HG03457 (cell line): ENCODE measurements at regions not wholly inside any gene's neighbourhood (a gene's known extent, or its start where the extent isn't known, plus 50 kb on each side); places are given as distances from the start of the nearest gene placed in this dataset.

Experiments
- ATAC-seq: cut with Tn5 transposase; IDR thresholded peaks from one replicate; pipeline ENCODE4 v1.9.1; 2021; ENCODE audit warnings: moderate number of reproducible peaks; ENCODE audit not compliant: unreplicated experiment

GRCh38 chr10:44593952-44594351 is 209.1 kb upstream of the CXCL12 start:
- ATAC-seq = no peak

- no peak for ATAC-seq
Measured at GRCh38 chr10:44607116-44607515, 222.2 kb upstream of the CXCL12 start.

GRCh38 chr10:44618910-44619309 is 234.0 kb upstream of the CXCL12 start:
- no peak for ATAC-seq

GRCh38 chr10:44619521-44619920 is 234.6 kb upstream of the CXCL12 start:
- no peak for ATAC-seq

GRCh38 chr10:44619975-44620374 is 235.1 kb upstream of the CXCL12 start:
- ATAC-seq = no peak

- no peak for ATAC-seq
Measured at GRCh38 chr10:44627591-44628354, 242.9 kb upstream of the CXCL12 start.

- no peak for ATAC-seq
Measured at GRCh38 chr10:44628921-44629320, 244.0 kb upstream of the CXCL12 start.

GRCh38 chr10:44635176-44635575 is 250.3 kb upstream of the CXCL12 start:
- ATAC-seq = no peak

- no peak for ATAC-seq
Measured at GRCh38 chr10:44636625-44637024, 251.7 kb upstream of the CXCL12 start.

GRCh38 chr10:44640429-44640828 is 255.5 kb upstream of the CXCL12 start:
- no peak for ATAC-seq

GRCh38 chr10:44647473-44647872 is 262.6 kb upstream of the CXCL12 start:
- ATAC-seq = no peak

- peak; percentile 69 for ATAC-seq
Measured at GRCh38 chr10:44647877-44648542, 263.1 kb upstream of the CXCL12 start.

GRCh38 chr10:44650691-44651661 is 260.2 kb upstream of the TMEM72 start:
- ATAC-seq = no peak

- ATAC-seq = no peak
Measured at GRCh38 chr10:44651834-44652233, 259.3 kb upstream of the TMEM72 start.

GRCh38 chr10:44659320-44659719 is 251.8 kb upstream of the TMEM72 start:
- no peak for ATAC-seq

GRCh38 chr10:44660271-44660670 is 250.9 kb upstream of the TMEM72 start:
- ATAC-seq = no peak

- ATAC-seq = no peak
Measured at GRCh38 chr10:44662051-44662450, 249.1 kb upstream of the TMEM72 start.

- no peak for ATAC-seq
Measured at GRCh38 chr10:44668336-44668735, 242.8 kb upstream of the TMEM72 start.

- no peak for ATAC-seq
Measured at GRCh38 chr10:44671319-44671718, 239.8 kb upstream of the TMEM72 start.

- ATAC-seq = no peak
Measured at GRCh38 chr10:44673245-44673983, 237.7 kb upstream of the TMEM72 start.
